Stimulated activated CD4-positive, alpha-beta T cell treated with anti-CD3 and anti-CD28 coated beads, Interleukin-4, amount 100 ng/mL, for 24 hours (primary cell): ENCODE measurements at regions not wholly inside any gene's neighbourhood (a gene's known extent, or its start where the extent isn't known, plus 50 kb on each side); places are given as distances from the start of the nearest gene placed in this dataset.
"Not testable (repeated sequence)": the region's sequence is repeated elsewhere in the genome, so short reads cannot be mapped to it uniquely, and the experiment has no call there.

ENCODE experiments used
- DNase-seq: peaks from one replicate; pipeline ENCODE4 v3.0.0-alpha.2; 2020

DNA sequence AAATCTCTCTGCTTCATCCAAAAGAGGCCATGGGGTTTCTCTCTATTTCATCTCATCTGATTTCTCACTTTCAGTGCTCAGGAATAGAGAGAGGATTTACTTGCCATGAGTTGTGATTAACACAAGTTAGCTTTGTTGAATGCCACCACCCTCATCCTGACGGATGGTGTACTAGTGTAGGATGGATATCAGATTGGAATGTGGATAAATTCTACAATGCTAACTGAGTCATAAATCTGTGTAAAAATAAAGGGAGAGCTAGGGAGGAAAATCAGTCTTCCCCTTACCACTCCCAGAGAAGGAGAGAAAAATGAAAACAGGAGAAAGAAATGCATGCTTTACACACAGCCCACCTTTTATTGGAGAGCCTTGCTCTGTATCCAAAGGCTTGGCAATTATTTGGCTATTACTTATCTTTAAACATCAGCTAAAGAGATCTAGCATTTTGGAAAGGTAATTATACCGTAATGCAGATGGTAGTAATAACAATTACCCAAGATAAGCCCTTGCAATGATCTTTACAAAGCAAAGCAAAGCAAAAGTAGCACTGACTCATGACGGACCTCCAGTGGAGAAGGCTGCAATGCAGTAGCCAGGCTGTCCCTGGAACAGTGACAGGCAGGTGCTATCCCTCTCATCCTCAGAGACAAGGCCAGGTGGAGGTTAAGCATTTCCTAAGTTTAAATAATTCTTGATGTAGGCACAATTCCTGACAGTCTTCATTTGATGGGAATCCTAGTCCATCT lies 306.3 kb upstream of the PPARGC1A start:
- no peak for DNase-seq

GRCh38 chr4:24192018-24192641 lies 302.3 kb upstream of the PPARGC1A start:
- DNase-seq, result no peak

DNA sequence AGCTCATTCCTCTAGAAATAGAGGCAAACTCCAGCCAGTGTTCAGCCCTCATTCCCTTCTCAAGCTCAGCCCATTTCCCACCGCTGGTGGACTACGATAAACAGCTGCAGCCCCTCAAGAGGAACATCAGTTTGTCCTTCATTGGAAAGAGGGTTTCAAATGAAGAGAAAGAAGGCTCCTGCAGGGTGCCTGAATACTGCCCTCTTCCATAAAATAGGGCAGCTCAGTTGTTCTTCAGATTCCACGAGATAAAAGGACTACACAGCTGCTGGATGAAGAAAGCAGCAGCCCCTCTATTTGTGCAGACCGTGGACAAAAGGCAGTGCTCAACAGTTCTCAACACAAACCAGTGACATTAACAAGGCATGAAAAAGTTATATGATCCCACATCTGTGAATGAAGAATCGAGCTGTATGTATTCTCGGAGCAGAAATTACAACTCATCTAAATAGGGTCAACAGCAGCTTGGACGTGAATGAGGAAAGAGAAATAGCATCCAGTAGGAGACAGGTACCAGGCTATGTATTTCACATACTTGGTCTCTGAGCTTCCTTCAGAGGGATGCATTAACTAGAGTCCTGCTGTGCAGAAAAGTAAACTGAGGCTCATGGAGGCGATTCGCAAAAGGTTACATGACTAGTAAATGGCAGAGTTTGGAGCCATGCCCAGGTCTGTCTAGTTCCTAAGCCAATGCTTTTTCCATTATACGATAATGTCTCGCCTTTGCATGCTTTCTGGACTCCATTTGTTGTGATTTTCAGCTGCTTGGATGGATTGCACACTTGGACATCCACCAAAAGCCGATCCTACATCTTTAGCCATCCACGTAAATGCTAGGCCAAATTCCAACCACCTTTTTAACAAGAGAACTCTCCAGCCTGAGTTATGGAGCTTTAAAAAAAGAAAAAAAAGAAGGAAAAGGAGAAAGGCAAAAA lies 301.2 kb upstream of the PPARGC1A start:
- no peak for DNase-seq

- no peak for DNase-seq
Observed at GRCh38 chr4:24188459-24188858, 298.6 kb upstream of the PPARGC1A start.

- no peak for DNase-seq
Observed at GRCh38 chr4:24186466-24186865, 296.6 kb upstream of the PPARGC1A start.

DNA sequence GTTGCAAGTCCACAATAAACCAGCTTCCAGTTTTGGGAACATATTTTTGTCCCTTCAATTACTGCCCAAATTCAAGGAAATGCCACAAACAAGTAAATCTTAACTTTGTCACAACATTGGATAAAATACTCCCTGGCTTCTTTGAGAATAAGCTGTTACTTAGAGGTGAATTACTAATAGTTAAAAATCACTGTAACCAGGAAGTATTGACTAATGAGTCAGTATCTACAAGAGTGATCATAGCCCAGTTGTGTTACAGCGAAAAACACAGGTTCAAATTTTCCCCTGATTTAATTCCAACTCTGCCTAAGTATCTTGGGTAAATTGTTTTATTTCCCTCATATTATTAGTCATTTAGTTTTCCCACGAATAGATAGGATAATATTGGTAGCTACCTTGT lies 291.2 kb upstream of the PPARGC1A start:
- DNase-seq, result no peak

- DNase-seq, result no peak
Observed at GRCh38 chr4:24180586-24180985, 290.7 kb upstream of the PPARGC1A start.

- no peak for DNase-seq
Observed at GRCh38 chr4:24179201-24179840, 289.5 kb upstream of the PPARGC1A start.

- DNase-seq, result not testable (repeated sequence)
Observed at GRCh38 chr4:24177443-24177842, 287.6 kb upstream of the PPARGC1A start.

- DNase-seq, result no peak
Observed at GRCh38 chr4:24175707-24176106, 285.9 kb upstream of the PPARGC1A start.

- DNase-seq, result no peak
Observed at GRCh38 chr4:24174602-24175001, 284.8 kb upstream of the PPARGC1A start.

DNA sequence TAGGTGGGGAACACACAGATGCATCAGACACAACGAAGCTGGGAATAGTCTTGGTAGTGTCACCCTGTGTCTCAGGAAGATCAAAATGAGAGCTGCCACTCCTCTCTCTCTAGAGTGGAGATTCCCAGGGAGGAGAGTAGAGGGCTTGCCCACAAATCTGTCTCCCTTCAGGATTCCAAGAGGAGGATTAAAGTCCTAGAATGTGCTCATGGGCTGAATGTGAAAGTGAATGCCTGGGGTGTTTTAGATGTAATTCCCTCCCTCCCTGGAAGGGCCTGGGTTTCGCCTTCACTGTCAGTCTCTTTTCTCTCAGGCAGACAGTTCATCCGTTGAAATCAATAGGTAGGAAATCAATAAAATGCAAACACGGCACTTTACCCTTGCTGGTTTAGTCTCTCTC lies 282.6 kb upstream of the PPARGC1A start:
- DNase-seq, result no peak

- DNase-seq, result no peak
Observed at GRCh38 chr4:24169956-24170355, 280.1 kb upstream of the PPARGC1A start.

- DNase-seq, result no peak
Observed at GRCh38 chr4:24168658-24169057, 278.8 kb upstream of the PPARGC1A start.

GRCh38 chr4:24166501-24166900 lies 276.7 kb upstream of the PPARGC1A start:
- DNase-seq, result no peak

- no peak for DNase-seq
Observed at GRCh38 chr4:24164797-24165196, 274.9 kb upstream of the PPARGC1A start.

DNA sequence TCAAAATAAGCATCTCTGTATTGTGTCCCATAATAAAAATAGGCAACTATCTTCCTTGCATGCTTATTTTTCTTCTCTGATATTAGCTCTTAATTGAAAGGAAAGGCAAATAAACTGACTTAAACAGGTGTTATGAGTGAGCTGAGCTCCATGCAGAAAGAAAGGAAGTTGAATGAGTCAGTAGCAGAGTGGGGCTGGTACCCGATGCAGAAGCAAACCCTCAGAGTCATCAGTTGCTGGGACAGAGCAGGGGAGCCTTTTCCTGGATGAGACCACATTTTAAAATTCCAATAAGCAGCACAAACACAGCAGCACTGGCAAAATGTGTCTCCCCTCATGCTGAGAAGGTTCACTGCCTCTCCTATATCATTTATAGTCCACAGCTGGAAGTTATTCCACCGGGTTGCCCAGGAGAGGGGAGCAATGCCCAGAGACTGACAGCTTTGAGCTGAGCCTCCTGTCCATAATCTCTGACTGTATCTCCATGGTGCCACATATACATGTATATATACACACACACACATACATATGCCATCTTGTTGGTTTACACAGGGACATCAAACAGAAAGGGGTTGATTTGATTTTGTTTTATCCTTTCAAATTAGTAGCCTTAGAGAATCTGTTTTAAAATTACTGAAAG lies 274.3 kb upstream of the PPARGC1A start:
- DNase-seq, result no peak

DNA sequence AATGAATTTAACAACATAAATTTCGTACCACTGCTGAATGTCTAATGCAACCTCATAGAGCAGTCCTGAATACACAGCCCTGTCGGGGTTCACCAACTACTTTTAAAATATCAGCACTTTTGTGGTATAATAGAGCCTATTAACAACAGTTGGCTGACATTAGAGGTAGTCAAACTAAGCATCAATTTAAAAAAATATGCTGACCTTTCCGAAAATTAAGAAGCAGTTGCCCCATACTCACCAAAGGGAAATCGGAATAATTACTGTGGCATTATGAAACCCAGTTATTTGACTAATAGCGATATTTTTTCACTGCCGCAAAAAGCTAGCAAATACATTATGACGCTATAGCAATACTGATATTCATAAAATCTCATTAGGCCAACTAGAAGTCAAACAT lies 273.5 kb upstream of the PPARGC1A start:
- DNase-seq, result no peak

DNA sequence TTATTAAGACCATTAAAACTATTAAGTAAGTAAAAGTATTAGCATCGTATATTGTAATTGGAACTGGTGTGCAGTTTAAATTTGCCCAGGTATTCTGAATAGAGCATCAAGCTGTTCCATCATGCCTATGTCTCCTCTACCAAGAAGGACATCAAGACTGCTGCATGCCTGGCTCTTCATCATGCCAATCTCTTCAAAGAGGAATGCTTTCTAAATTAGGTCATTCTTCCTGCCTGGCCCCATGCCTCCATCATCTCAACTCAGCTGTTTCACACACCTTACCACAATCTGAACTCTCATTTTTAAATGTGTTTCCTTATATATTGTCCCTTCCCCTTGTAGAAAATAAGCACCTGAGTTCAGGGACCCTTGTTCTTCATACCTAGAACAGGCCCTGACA lies 270.5 kb upstream of the PPARGC1A start:
- no peak for DNase-seq

GRCh38 chr4:24158031-24158430 lies 268.2 kb upstream of the PPARGC1A start:
- no peak for DNase-seq

GRCh38 chr4:24150034-24150433 lies 260.2 kb upstream of the PPARGC1A start:
- DNase-seq, result no peak

DNA sequence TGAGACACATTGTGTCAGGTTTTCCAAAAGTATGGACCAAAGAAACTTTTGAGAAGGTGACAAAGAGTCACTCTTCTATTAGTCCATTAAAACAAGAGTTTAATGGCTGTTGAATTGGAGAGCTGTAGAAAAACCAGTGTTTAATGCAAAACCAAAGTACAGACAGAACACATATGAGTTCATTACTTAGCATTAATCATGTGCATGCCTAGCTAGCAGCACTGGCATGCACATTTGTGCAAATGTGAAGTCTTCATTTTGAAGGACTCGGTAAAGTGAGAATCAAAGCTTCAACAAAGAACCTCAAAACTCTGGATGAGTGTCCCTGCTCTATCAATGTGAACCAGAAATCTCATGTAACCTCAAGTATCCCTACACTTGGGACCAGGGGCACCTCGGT lies 256.3 kb upstream of the PPARGC1A start:
- no peak for DNase-seq

- no peak for DNase-seq
Observed at GRCh38 chr4:24145591-24145990, 255.7 kb upstream of the PPARGC1A start.
